Spleen (tissue), 7 donors: ENCODE measurements at regions not wholly inside any gene's neighbourhood (a gene's known extent, or its start where the extent isn't known, plus 50 kb on each side); places are given as distances from the start of the nearest gene placed in this dataset.

Experiments
- CTCF ChIP-seq, 11 experiments: fragments of 200-600 bp in 7 of 11; fragments of 450-650 bp in 4 of 11; sonication (generic) in 4 of 11; IDR thresholded peaks in 8 of 11; conservative IDR thresholded peaks in 3 of 11; 1 replicate in 7 of 11; 2 replicates in 4 of 11; pipeline versions ENCODE4 v1.4.0 to v1.8.0; 2016 to 2021; ENCODE audit warnings: antibody characterized with exemption in 11 of 11, inconsistent platforms in 4 of 11, mild to moderate bottlenecking in 1 of 11
- POLR2A ChIP-seq, 3 donors: fragments of 450-650 bp; IDR thresholded peaks; one replicate each; pipeline ENCODE4 v1.5.1; 2017; ENCODE audit warnings: antibody characterized with exemption in 3 of 3, mild to moderate bottlenecking in 1 of 3
- donor health status: DM: no; HTN: no; CAD: no; lungs with moderate emphysema.
- donor health status: DM: no; HTN: no; CAD: no.
- donor health status: DM: no; HTN: no; CAD: no.

GRCh38 chr14:96713426-96713825 is 83.8 kb upstream of the VRK1 start:
- TF ChIP-seq CTCF (IDR thresholded peaks at IDR 0.05 in 8 of 11, conservative IDR thresholded peaks at IDR 0.05 in 3 of 11): no peak
- TF ChIP-seq POLR2A (IDR thresholded peaks at IDR 0.05): no peak
